H1 (cell line): ENCODE measurements at regions not wholly inside any gene's neighbourhood (a gene's known extent, or its start where the extent isn't known, plus 50 kb on each side); places are given as distances from the start of the nearest gene placed in this dataset.

ENCODE experiments used
- CTCF ChIA-PET: fragments of 300-600 bp; sonication (Branson Sonifier 250); formaldehyde crosslinking; loops from one replicate; lab custom pipeline; 2021; ENCODE audit not compliant: partially characterized antibody; lab: Charles Lee
- POLR2A ChIA-PET: fragments of 300-600 bp; sonication (Branson Sonifier 250); formaldehyde crosslinking; loops from one replicate; lab custom pipeline; 2021; ENCODE audit warnings: inconsistent platforms; ENCODE audit not compliant: partially characterized antibody; lab: Charles Lee
- DNase-seq, 2 experiments: peaks; one replicate each; pipeline versions ENCODE4 v3.0.0 to v3.0.0-alpha.2; 2010 to 2022; ENCODE audit warnings: low spot score in 2 of 2, low read depth in 1 of 2, mixed read lengths in 1 of 2
- FAIRE-seq: peaks from 2 replicates; lab custom pipeline; 2011; peaks lifted over from hg19 to GRCh38; lab: Jason Lieb, UNC
- H2AFZ ChIP-seq: 2 replicates; pipeline ENCODE4 v1.8.1; 2012; ENCODE audit warnings: low read length, inconsistent platforms
- H2AK5ac ChIP-seq: 2 replicates; pipeline ENCODE4 v1.6.1; 2013; ENCODE audit warnings: low read depth, low read length
- H2BK120ac ChIP-seq: replicated peaks from 2 replicates; pipeline ENCODE3; 2013; ENCODE audit warnings: low read depth, low read length, inconsistent platforms
- H2BK12ac ChIP-seq: 2 replicates; pipeline ENCODE4 v1.6.1; 2013; ENCODE audit warnings: low read depth, low read length
- H2BK15ac ChIP-seq: 2 replicates; pipeline ENCODE4 v1.6.1; 2013; ENCODE audit warnings: low read length
- H2BK20ac ChIP-seq: 2 replicates; pipeline ENCODE4 v1.6.1; 2013; ENCODE audit warnings: low read length
- H2BK5ac ChIP-seq: 2 replicates; pipeline ENCODE4 v1.6.1; 2013; ENCODE audit warnings: low read depth, low read length
- H3K14ac ChIP-seq: 2 replicates; pipeline ENCODE4 v1.6.1; 2013; ENCODE audit warnings: inconsistent platforms; ENCODE audit not compliant: insufficient read length
- H3K18ac ChIP-seq: 2 replicates; pipeline ENCODE4 v1.6.1; 2013; ENCODE audit warnings: low read length; ENCODE audit errors: extremely low read depth
- H3K23ac ChIP-seq: 2 replicates; pipeline ENCODE4 v1.6.1; 2013; ENCODE audit warnings: inconsistent platforms; ENCODE audit not compliant: insufficient read length
- H3K23me2 ChIP-seq: 2 replicates; pipeline ENCODE4 v1.6.1; 2013; ENCODE audit warnings: low read depth, low read length
- H3K27ac ChIP-seq: 2 replicates; pipeline ENCODE4 v1.6.1; 2011; ENCODE audit warnings: low read depth, low read length, inconsistent platforms
- H3K27me3 ChIP-seq, 4 experiments: replicated peaks in 1 of 4; 1 replicate in 1 of 4; 2 replicates in 3 of 4; pipeline versions ENCODE4 v1.6.1 to v1.8.1; 2011 to 2013; ENCODE audit warnings: low read length in 3 of 4, mild to moderate bottlenecking in 3 of 4, inconsistent platforms in 2 of 4, mixed read lengths in 2 of 4, moderate library complexity in 1 of 4; ENCODE audit not compliant: control insufficient read depth in 3 of 4, insufficient read depth in 3 of 4; ENCODE audit errors: extremely low read depth in 1 of 4
- H3K36me3 ChIP-seq, 4 experiments: 2 replicates each; pipeline versions ENCODE4 v1.6.1 to v1.8.1; 2011 to 2013; ENCODE audit warnings: mild to moderate bottlenecking in 4 of 4, low read length in 3 of 4, moderate library complexity in 2 of 4, control low read depth in 1 of 4, inconsistent platforms in 1 of 4; ENCODE audit not compliant: insufficient read depth in 4 of 4, control insufficient read depth in 2 of 4
- H3K4ac ChIP-seq: replicated peaks from 2 replicates; pipeline ENCODE3; 2013; ENCODE audit warnings: low read length, low read depth, mixed read lengths, inconsistent platforms; ENCODE audit not compliant: insufficient read length
- H3K4me1 ChIP-seq, 4 experiments: replicated peaks in 1 of 4; 1 replicate in 1 of 4; 2 replicates in 3 of 4; pipeline versions ENCODE4 v1.6.1 to v1.8.1; 2011 to 2013; ENCODE audit warnings: low read length in 3 of 4, inconsistent platforms in 2 of 4, mixed read lengths in 1 of 4; ENCODE audit not compliant: insufficient read depth in 4 of 4, control insufficient read depth in 3 of 4
- H3K4me2 ChIP-seq, 2 experiments: 2 replicates each; pipeline versions ENCODE4 v1.6.1 to v1.8.1; 2011 to 2013; ENCODE audit warnings: low read depth in 2 of 2, low read length in 2 of 2, control low read depth in 1 of 2, inconsistent platforms in 1 of 2, mild to moderate bottlenecking in 1 of 2; ENCODE audit not compliant: insufficient read depth in 1 of 2
- H3K4me3 ChIP-seq, 4 experiments: fragments of 200-600, 300-600 bp in 1 of 4; sonication (generic), shearing (Covaris generic), sonication (Bioruptor Twin) in 1 of 4; 2 replicates each; pipeline versions ENCODE4 v1.5.1 to v1.8.1; 2011 to 2016; ENCODE audit warnings: low read length in 4 of 4, low read depth in 3 of 4, control low read depth in 2 of 4, inconsistent platforms in 2 of 4, mild to moderate bottlenecking in 2 of 4, mixed read lengths in 1 of 4, moderate library complexity in 1 of 4; ENCODE audit not compliant: insufficient read depth in 2 of 4; ENCODE audit errors: extremely low read depth in 1 of 4
- H3K56ac ChIP-seq: replicated peaks from 2 replicates; pipeline ENCODE3; 2013; ENCODE audit warnings: low read depth, mild to moderate bottlenecking, mixed read lengths, low read length, inconsistent platforms; ENCODE audit not compliant: insufficient read length
- H3K79me1 ChIP-seq: 2 replicates; pipeline ENCODE4 v1.6.1; 2013; ENCODE audit warnings: low read depth, low read length, control low read depth
- H3K79me2 ChIP-seq, 2 experiments: 2 replicates each; pipeline versions ENCODE4 v1.6.1 to v1.8.1; 2012 to 2013; ENCODE audit warnings: low read length in 2 of 2, mild to moderate bottlenecking in 2 of 2, inconsistent platforms in 1 of 2; ENCODE audit not compliant: insufficient read depth in 2 of 2, control insufficient read depth in 1 of 2
- H3K9ac ChIP-seq, 4 experiments: replicated peaks in 1 of 4; 1 replicate in 1 of 4; 2 replicates in 3 of 4; pipeline versions ENCODE4 v1.6.1 to v1.8.1; 2011 to 2013; ENCODE audit warnings: low read depth in 3 of 4, low read length in 3 of 4, control low read depth in 2 of 4, mild to moderate bottlenecking in 2 of 4, moderate library complexity in 2 of 4, inconsistent platforms in 1 of 4; ENCODE audit errors: extremely low read depth in 1 of 4
- H3K9me3 ChIP-seq, 2 experiments: 2 replicates each; pipeline versions ENCODE4 v1.6.1 to v1.8.1; 2012 to 2013; ENCODE audit warnings: mild to moderate bottlenecking in 2 of 2, moderate library complexity in 2 of 2, control low read depth in 1 of 2, inconsistent platforms in 1 of 2, low read depth in 1 of 2, low read length in 1 of 2, mixed read lengths in 1 of 2; ENCODE audit not compliant: insufficient read depth in 2 of 2
- H4K20me1 ChIP-seq, 2 experiments: replicated peaks in 1 of 2; 2 replicates each; pipeline versions ENCODE3 to v1.8.1; 2011 to 2013; ENCODE audit warnings: inconsistent platforms in 2 of 2, low read length in 2 of 2, mild to moderate bottlenecking in 1 of 2; ENCODE audit not compliant: insufficient read depth in 2 of 2, control insufficient read depth in 1 of 2
- H4K5ac ChIP-seq: 2 replicates; pipeline ENCODE4 v1.6.1; 2013; ENCODE audit warnings: low read length, low read depth, mixed read lengths, inconsistent platforms; ENCODE audit not compliant: insufficient read length
- H4K8ac ChIP-seq: 2 replicates; pipeline ENCODE4 v1.8.0; 2013; ENCODE audit warnings: mild to moderate bottlenecking, moderate library complexity, low read length, inconsistent platforms; ENCODE audit not compliant: insufficient read depth; ENCODE audit errors: extremely low read depth
- H4K91ac ChIP-seq: replicated peaks from 2 replicates; pipeline ENCODE3; 2013; ENCODE audit warnings: low read length, mixed read lengths, inconsistent platforms; ENCODE audit not compliant: insufficient read length
- ATF3 ChIP-seq: IDR thresholded peaks from 2 replicates; pipeline ENCODE4 v1.6.1; 2011; ENCODE audit warnings: low read depth, mild to moderate bottlenecking, low read length; ENCODE audit not compliant: insufficient read depth
- BACH1 ChIP-seq: IDR thresholded peaks from 2 replicates; pipeline ENCODE4 v1.6.1; 2012; ENCODE audit warnings: low read length, improper control_type of control experiment
- JUN ChIP-seq: IDR thresholded peaks from 2 replicates; pipeline ENCODE4 v1.6.1; 2011; ENCODE audit warnings: low read depth, mild to moderate bottlenecking, improper control_type of control experiment, low read length
- KDM1A ChIP-seq: fragments of 200-600, 300-600 bp; sonication (generic); IDR thresholded peaks from 2 replicates; pipeline ENCODE4 v1.7.1; 2016; ENCODE audit warnings: mild to moderate bottlenecking, low read length, borderline replicate concordance
- RBBP5 ChIP-seq: IDR thresholded peaks from 2 replicates; pipeline ENCODE4 v1.7.1; 2012; ENCODE audit warnings: low read depth, mild to moderate bottlenecking, inconsistent platforms, low read length, moderate library complexity, borderline replicate concordance
- TAF1 ChIP-seq: IDR thresholded peaks from 2 replicates; pipeline ENCODE4 v1.6.1; 2011; ENCODE audit warnings: mild to moderate bottlenecking, low read depth, low read length
- WGBS, 2 experiments: shearing (Covaris generic) in 1 of 2; methylation state at CpG; one replicate each; pipeline versions ENCODE4 v1.1.6 to v1.1.7; 2013 to 2015; ENCODE audit warnings: low lambda C conversion rate in 2 of 2, mixed read lengths in 2 of 2, inconsistent platforms in 1 of 2, low coverage in 1 of 2, missing lambda C conversion rate in 1 of 2; ENCODE audit not compliant: insufficient replicate concordance in 2 of 2, insufficient coverage in 1 of 2, insufficient read length in 1 of 2; ENCODE audit errors: extremely low coverage in 1 of 2, missing lambda C conversion rate in 1 of 2; 5-methylcytosine and 5-hydroxymethylcytosine counted together

DNA sequence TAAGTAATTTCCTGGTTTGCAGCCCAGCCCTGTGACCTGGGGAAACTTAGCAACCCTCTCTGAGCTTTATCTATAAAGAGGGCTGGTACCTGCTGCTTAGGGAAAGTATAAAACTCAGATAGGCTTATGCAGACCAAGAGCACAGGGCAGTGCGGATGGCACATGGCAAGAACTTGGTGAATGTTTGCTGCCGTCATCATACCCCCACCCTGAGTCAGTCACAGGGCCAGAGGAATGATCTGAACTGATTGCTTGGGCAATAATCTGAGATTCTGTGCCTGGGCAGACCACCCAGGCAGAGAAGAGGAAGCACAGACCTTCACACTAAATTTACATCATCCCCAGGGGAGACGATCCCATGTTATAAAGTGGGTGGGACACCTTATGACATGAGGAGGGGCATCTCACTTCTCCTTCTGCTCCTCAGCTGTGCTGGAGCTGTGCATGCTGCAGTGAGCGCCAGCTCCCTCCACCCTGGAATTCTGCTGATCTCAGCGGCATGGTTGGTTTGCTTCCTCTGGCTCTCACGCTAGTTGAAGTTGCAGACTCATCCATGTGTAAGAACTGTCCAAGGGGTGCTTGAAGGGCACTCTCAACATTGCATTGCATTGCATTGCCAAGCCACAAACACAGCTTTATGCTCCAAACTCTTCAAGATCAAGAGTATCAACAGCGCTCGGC lies 197.1 kb downstream of the AJAP1 start:
- Histone ChIP-seq H3K9ac (no peak overlapping the region), H2BK120ac (no peak overlapping the region), H3K56ac (no peak overlapping the region), H4K20me1 (no peaks in the 10 kb centered on the region), H3K18ac (no peak overlapping the region), H3K23me2 (no peaks in the 10 kb centered on the region; the same call in 1 of the 2 replicates), H2AK5ac (no peak overlapping the region), H2AFZ (no peak overlapping the region), H4K5ac (no peak overlapping the region), H3K14ac (no peak overlapping the region), H2BK15ac (no peak overlapping the region), H4K91ac (no peak overlapping the region), H3K4me1 (peaks cover 0 to 6% (median 0%) of the 10 kb centered on the region in 4 experiments; a peak in 2 of 7 replicates), H3K4me2 (no peak overlapping the region), H3K79me1 (no peaks in the 10 kb centered on the region), H2BK12ac (no peak overlapping the region), H3K27me3 (peaks cover 0 to 1% (median 0%) of the 10 kb centered on the region in 4 experiments; a peak in 1 of 7 replicates), H2BK20ac (0 out of 2 replicates have a peak overlapping the region, but pooled peaks have one; percentile 29), H3K27ac (no peak overlapping the region), H2BK5ac (no peak overlapping the region), H3K9me3 (peaks cover 0 to 6% of the 10 kb centered on the region in 2 experiments; a peak in 1 of 4 replicates), H3K36me3 (no peaks in the 10 kb centered on the region), H3K4ac (no peak overlapping the region), H4K8ac (no peak overlapping the region), H3K4me3 (no peak overlapping the region), H3K79me2 (no peaks in the 10 kb centered on the region), H3K23ac (no peak overlapping the region)
- TF ChIP-seq BACH1 (no peak), RBBP5 (no peak), TAF1 (no peak), JUN (no peak), KDM1A (no peak), ATF3 (no peak)
- CTCF ChIA-PET: interaction anchor here (0.5 to 1.5 kb wide), 4 partner anchors 19 to 195 kb away, joined by 3 to 5 read pairs (median 4); no protein-coding TSS in a partner anchor
- 84% methylated on average over 8 of the region's 8 CpGs; no CpG with 5 or more reads in 1 of the 2 experiments for WGBS, 2 experiments
- FAIRE-seq (no peak), DNase-seq (no peak)
- POLR2A ChIA-PET: no interaction called here
